ENCODE measurements at regions not wholly inside any gene's neighbourhood (a gene's known extent, or its start where the extent isn't known, plus 50 kb on each side); places are given as distances from the start of the nearest gene placed in this dataset.

GRCh38 chr13:67353031-67353430 is 122.9 kb upstream of the PCDH9 start:
- TF ChIP-seq POLR2A (IDR thresholded peaks at IDR 0.05) (no peak), POLR2AphosphoS5 (IDR thresholded peaks at IDR 0.05) (no peak)
- TF ChIP-seq, protein P1, sequence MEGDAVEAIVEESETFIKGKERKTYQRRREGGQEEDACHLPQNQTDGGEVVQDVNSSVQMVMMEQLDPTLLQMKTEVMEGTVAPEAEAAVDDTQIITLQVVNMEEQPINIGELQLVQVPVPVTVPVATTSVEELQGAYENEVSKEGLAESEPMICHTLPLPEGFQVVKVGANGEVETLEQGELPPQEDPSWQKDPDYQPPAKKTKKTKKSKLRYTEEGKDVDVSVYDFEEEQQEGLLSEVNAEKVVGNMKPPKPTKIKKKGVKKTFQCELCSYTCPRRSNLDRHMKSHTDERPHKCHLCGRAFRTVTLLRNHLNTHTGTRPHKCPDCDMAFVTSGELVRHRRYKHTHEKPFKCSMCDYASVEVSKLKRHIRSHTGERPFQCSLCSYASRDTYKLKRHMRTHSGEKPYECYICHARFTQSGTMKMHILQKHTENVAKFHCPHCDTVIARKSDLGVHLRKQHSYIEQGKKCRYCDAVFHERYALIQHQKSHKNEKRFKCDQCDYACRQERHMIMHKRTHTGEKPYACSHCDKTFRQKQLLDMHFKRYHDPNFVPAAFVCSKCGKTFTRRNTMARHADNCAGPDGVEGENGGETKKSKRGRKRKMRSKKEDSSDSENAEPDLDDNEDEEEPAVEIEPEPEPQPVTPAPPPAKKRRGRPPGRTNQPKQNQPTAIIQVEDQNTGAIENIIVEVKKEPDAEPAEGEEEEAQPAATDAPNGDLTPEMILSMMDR (IDR thresholded peaks at IDR 0.05) = no peak

Measured in upper lobe of left lung (tissue), 4 donors.